ENCODE measurements at regions not wholly inside any gene's neighbourhood (a gene's known extent, or its start where the extent isn't known, plus 50 kb on each side); places are given as distances from the start of the nearest gene placed in this dataset. TPM values are rescaled to one million over a fixed set of nuclear protein-coding genes. Genes with fewer than 3 reads are reported as not detected.

DNA sequence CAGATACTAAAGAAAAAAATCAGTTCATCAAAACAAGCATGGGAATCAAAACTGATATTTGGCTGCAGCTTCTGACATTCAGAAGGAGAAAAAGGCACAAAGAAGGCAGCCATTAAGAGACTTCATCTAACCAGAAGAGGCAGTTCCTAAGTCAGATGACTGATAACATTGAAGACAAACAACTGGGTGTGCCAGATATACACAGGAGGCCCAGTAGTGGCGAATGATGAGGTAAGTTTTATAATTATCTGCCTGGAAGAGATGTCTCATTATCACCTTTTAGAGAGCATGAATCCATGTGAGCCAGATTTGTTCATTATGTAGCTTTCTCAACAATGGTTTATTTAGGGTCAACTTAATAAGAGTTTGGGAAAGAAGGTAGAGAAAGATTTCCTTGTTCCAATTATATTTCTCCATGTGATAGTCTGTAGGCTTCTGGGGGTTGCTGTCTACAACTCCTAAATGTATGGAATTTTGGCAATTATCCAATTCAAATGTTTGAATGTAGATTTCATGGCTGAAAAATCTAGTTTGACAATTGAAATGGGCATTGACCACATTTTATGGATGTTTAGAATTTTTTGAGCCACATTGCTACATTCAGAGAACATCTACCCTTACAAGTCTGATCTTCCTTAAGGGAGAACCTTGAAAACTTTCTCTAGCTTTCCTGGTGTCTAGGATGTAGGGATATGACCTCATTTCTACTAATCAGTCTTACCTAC lies 50.4 kb upstream of the RASGRF1 start:
- H3K79me2 ChIP-seq (ENCODE audit: control insufficient read depth, insufficient read depth, low read length) = no peaks in the 10 kb centered on the region
- H3K4me2 ChIP-seq (ENCODE audit: insufficient read depth, low read length) = no peak overlapping the region
- no TSS peak for BruUV-seq (replicated peaks)
- ChIA-PET CTCF (ENCODE audit: low intra/inter-chr PET ratio) (no interaction called here), POLR2A (no interaction called here)
- ATAC-seq (no peak), FAIRE-seq (no peak), DNase-seq (ENCODE audit: extremely low read depth in 1 of 4, low spot score in 3 of 4) (no peak)
- H3K9me3 ChIP-seq (replicated peaks; ENCODE audit: control insufficient read depth, insufficient read depth, low read depth, low read length) = no peaks in the 10 kb centered on the region
- H3K9ac ChIP-seq (ENCODE audit: insufficient read depth in 1 of 2, low read depth in 2 of 2, low read length in 2 of 2) = no peak overlapping the region
- no peak overlapping the region for H3K4me3 ChIP-seq
- intact Hi-C loops (cut with micrococcal nuclease) = no loop called here
- H2AFZ ChIP-seq (ENCODE audit: low read depth, low read length) = no peak overlapping the region
- H4K20me1 ChIP-seq (replicated peaks; ENCODE audit: control insufficient read depth, insufficient read depth, low read length) = no peaks in the 10 kb centered on the region
- peaks cover 0 to 6% of the 10 kb centered on the region in 2 experiments; a peak in 2 of 5 replicates for H3K27me3 ChIP-seq (ENCODE audit: control insufficient read depth in 2 of 2, insufficient read depth in 2 of 2, low read length in 2 of 2)
- 0% methylated on average over 1 of the region's 1 CpG for WGBS (ENCODE audit: insufficient coverage, low coverage, missing lambda C conversion rate)
- H3K9me1 ChIP-seq (ENCODE audit: control insufficient read depth, insufficient read depth, low read length) = no peaks in the 10 kb centered on the region
- no peak overlapping the region for H3K27ac ChIP-seq (ENCODE audit: extremely low read depth, low read depth, low read length)
- in situ Hi-C loops (cut with MboI) = no loop called here
- no peaks in the 10 kb centered on the region for H3K36me3 ChIP-seq (ENCODE audit: control insufficient read depth, insufficient read depth, low read length)
- no peaks in the 10 kb centered on the region; a peak in 1 of 5 replicates for H3K4me1 ChIP-seq (replicated peaks in 1 of 2; ENCODE audit: control insufficient read depth in 2 of 2, insufficient read depth in 2 of 2, low read length in 2 of 2)
- TF ChIP-seq ARID1B (IDR thresholded peaks at IDR 0.05) = 0 out of 2 replicates have a peak, but pooled peaks have one; percentile 10
- TF ChIP-seq CBFA2T3 (IDR thresholded peaks at IDR 0.05) = peak; percentile 9; the same call in 1 of the 2 replicates
- TF ChIP-seq NFIC (IDR thresholded peaks at IDR 0.05) = peak; percentile 31; the same call in 1 of the 2 replicates
- TF ChIP-seq KDM4B (IDR thresholded peaks at IDR 0.05; ENCODE audit: borderline replicate concordance in 2 of 2, low read depth in 1 of 2) = no peak
- no peak for TF ChIP-seq RHOXF2B (CRISPR knock-in tag; conservative IDR thresholded peaks at IDR 0.05)

MicroRNAs in the stretch of these regions (microRNA counts, 767-probe panel; counts per million panel counts)
- microRNA hsa-miR-184 = not detected

Small RNAs in the stretch of these regions (microRNA-seq; reads per million reads assigned to microRNA genes)
- gene MIR184 (ENCODE audit: borderline microRNAs expressed) = 1.2 reads per million, percentile 13 among the genes with 10 or more reads in this experiment

Small RNAs in the stretch of these regions (small RNA-seq; reads per million reads assigned to genes)
- 3.6 reads per million, percentile 90 among the genes with 10 or more reads in this experiment for gene MIR184
